ENCODE measurements at regions not wholly inside any gene's neighbourhood (a gene's known extent, or its start where the extent isn't known, plus 50 kb on each side); places are given as distances from the start of the nearest gene placed in this dataset.

DNA sequence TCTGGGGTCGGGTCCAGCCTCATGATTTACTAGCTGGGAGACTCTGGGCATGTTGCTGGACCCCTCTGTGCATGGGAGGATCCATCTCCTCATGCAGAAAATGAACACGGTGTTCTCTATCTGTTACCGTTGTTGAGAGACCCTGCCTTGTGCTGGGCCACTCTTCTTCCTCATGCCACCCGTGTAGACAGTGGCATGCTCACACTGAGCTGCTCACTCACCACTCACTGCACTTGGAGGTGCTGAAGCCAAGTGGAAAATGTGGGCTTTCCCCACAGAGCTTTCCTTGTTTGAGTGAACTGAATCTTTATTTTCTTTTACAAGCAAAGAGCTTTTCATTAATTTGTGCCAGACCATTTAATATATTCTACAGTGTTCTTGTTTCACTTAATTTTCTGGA is 77.5 kb upstream of the GDF10 start:
- peaks cover 4% of the 10 kb centered on the region for H3K27me3 ChIP-seq (ENCODE audit: insufficient read depth, poor library complexity, severe bottlenecking)
- TF ChIP-seq, protein P1, sequence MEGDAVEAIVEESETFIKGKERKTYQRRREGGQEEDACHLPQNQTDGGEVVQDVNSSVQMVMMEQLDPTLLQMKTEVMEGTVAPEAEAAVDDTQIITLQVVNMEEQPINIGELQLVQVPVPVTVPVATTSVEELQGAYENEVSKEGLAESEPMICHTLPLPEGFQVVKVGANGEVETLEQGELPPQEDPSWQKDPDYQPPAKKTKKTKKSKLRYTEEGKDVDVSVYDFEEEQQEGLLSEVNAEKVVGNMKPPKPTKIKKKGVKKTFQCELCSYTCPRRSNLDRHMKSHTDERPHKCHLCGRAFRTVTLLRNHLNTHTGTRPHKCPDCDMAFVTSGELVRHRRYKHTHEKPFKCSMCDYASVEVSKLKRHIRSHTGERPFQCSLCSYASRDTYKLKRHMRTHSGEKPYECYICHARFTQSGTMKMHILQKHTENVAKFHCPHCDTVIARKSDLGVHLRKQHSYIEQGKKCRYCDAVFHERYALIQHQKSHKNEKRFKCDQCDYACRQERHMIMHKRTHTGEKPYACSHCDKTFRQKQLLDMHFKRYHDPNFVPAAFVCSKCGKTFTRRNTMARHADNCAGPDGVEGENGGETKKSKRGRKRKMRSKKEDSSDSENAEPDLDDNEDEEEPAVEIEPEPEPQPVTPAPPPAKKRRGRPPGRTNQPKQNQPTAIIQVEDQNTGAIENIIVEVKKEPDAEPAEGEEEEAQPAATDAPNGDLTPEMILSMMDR (IDR thresholded peaks at IDR 0.05; ENCODE audit: poor library complexity, severe bottlenecking): no peak
- no peak for DNase-seq (ENCODE audit: low spot score)

GRCh38 chr10:47223236-47223635 is 76.8 kb upstream of the GDF10 start:
- H3K27ac ChIP-seq (ENCODE audit: poor library complexity, severe bottlenecking): no peak overlapping the region
- H3K36me3 ChIP-seq (ENCODE audit: low read depth): no peaks in the 10 kb centered on the region
- H3K4me1 ChIP-seq (ENCODE audit: insufficient read depth, poor library complexity, severe bottlenecking): no peaks in the 10 kb centered on the region
- DNase-seq (ENCODE audit: low spot score): no peak
- TF ChIP-seq, protein P1 (IDR thresholded peaks at IDR 0.05; ENCODE audit: poor library complexity, severe bottlenecking): no peak
- H3K27me3 ChIP-seq (ENCODE audit: insufficient read depth, poor library complexity, severe bottlenecking): peaks cover 4% of the 10 kb centered on the region
- ATAC-seq (ENCODE audit: low read depth): no peak
- H3K9me3 ChIP-seq (ENCODE audit: severe bottlenecking): no peaks in the 10 kb centered on the region
- no peak overlapping the region for H3K4me3 ChIP-seq (ENCODE audit: severe bottlenecking)

More for the DNA sequence above, 77.5 kb upstream of the GDF10 start:
- Histone ChIP-seq H3K36me3 (ENCODE audit: low read depth) (no peaks in the 10 kb centered on the region), H3K9me3 (ENCODE audit: severe bottlenecking) (no peaks in the 10 kb centered on the region), H3K4me3 (ENCODE audit: severe bottlenecking) (no peak overlapping the region), H3K27ac (ENCODE audit: poor library complexity, severe bottlenecking) (no peak overlapping the region), H3K4me1 (ENCODE audit: insufficient read depth, poor library complexity, severe bottlenecking) (no peaks in the 10 kb centered on the region)
- no peak for ATAC-seq (ENCODE audit: low read depth)

GRCh38 chr10:47224546-47225218 is 75.3 kb upstream of the GDF10 start:
- H3K9me3 ChIP-seq (ENCODE audit: severe bottlenecking): no peaks in the 10 kb centered on the region
- no peak for DNase-seq (ENCODE audit: low spot score)
- no peak for ATAC-seq (ENCODE audit: low read depth)
- H3K36me3 ChIP-seq (ENCODE audit: low read depth): no peaks in the 10 kb centered on the region
- TF ChIP-seq, protein P1 (IDR thresholded peaks at IDR 0.05; ENCODE audit: poor library complexity, severe bottlenecking): no peak
- H3K4me1 ChIP-seq (ENCODE audit: insufficient read depth, poor library complexity, severe bottlenecking): no peaks in the 10 kb centered on the region
- no peaks in the 10 kb centered on the region for H3K27me3 ChIP-seq (ENCODE audit: insufficient read depth, poor library complexity, severe bottlenecking)
- H3K4me3 ChIP-seq (ENCODE audit: severe bottlenecking): no peak overlapping the region
- H3K27ac ChIP-seq (ENCODE audit: poor library complexity, severe bottlenecking): no peak overlapping the region

DNA sequence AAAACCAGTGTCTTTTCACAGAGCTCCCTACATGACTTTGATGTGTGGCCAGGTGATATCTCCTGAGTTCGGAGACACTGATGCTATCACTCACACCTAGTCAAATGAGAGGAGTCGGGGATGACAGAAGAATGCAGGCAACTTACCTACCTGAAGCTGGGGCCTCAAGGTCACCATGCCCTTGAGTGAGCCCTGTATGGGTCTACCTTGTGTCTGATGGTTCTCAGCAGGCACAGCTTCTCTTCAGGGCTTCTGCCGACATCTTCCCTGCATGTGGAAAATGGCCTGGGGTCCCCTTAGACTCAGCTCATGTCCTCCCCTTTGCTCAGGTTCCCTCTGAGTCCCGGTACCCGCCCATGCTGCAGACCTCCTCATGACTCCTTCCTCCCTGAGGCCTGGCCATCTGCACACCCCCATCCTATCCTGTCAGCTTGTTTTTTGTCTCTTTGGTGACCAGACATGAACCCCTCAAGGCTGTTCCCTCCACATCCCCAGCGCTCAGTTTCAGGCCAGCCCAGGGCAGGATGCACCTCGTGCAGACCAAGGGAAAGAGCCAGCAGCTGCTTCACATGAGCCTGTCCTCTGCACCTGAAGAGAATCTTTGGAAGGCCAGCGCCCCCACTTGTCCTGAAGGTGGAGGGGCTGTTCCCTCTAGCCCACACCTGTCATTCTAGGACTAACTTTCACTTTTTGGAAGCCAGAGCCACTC is 74.6 kb upstream of the GDF10 start:
- TF ChIP-seq, protein P1 (IDR thresholded peaks at IDR 0.05; ENCODE audit: poor library complexity, severe bottlenecking): no peak
- no peak overlapping the region for H3K4me3 ChIP-seq (ENCODE audit: severe bottlenecking)
- H3K9me3 ChIP-seq (ENCODE audit: severe bottlenecking): no peaks in the 10 kb centered on the region
- H3K27me3 ChIP-seq (ENCODE audit: insufficient read depth, poor library complexity, severe bottlenecking): no peaks in the 10 kb centered on the region
- DNase-seq (ENCODE audit: low spot score) (no peak), ATAC-seq (ENCODE audit: low read depth) (no peak)
- no peaks in the 10 kb centered on the region for H3K36me3 ChIP-seq (ENCODE audit: low read depth)
- H3K4me1 ChIP-seq (ENCODE audit: insufficient read depth, poor library complexity, severe bottlenecking): no peaks in the 10 kb centered on the region
- H3K27ac ChIP-seq (ENCODE audit: poor library complexity, severe bottlenecking): no peak overlapping the region

All from RWPE2 (cell line).